ENCODE measurements at regions not wholly inside any gene's neighbourhood (a gene's known extent, or its start where the extent isn't known, plus 50 kb on each side); places are given as distances from the start of the nearest gene placed in this dataset.

GRCh38 chr15:66629817-66630576 is 64.2 kb upstream of the LCTL start:
- in situ Hi-C loops (cut with MboI; ENCODE audit: low pct_unique_long_range_greater_than_20kb, low sequenced_read_pairs, unreplicated experiment) = no loop called here
- TF ChIP-seq CTCF (IDR thresholded peaks at IDR 0.05; ENCODE audit: extremely low read depth, insufficient read depth, missing control alignments) = no peak

GRCh38 chr15:66630801-66631351 is 65.1 kb upstream of the LCTL start:
- in situ Hi-C loops (cut with MboI; ENCODE audit: low pct_unique_long_range_greater_than_20kb, low sequenced_read_pairs, unreplicated experiment) = no loop called here
- no peak for TF ChIP-seq CTCF (IDR thresholded peaks at IDR 0.05; ENCODE audit: extremely low read depth, insufficient read depth, missing control alignments)
- DNase-seq (ENCODE audit: low spot score) = no peak

More at GRCh38 chr15:66629817-66630576, 64.2 kb upstream of the LCTL start:
- DNase-seq (ENCODE audit: low spot score) = no peak

GRCh38 chr15:66631616-66632263 is 65.9 kb upstream of the LCTL start:
- in situ Hi-C loops (cut with MboI; ENCODE audit: low pct_unique_long_range_greater_than_20kb, low sequenced_read_pairs, unreplicated experiment) = no loop called here
- DNase-seq (ENCODE audit: low spot score) = no peak
- no peak for TF ChIP-seq CTCF (IDR thresholded peaks at IDR 0.05; ENCODE audit: extremely low read depth, insufficient read depth, missing control alignments)

GRCh38 chr15:66633041-66633937 is 67.5 kb upstream of the LCTL start:
- in situ Hi-C loops (cut with MboI; ENCODE audit: low pct_unique_long_range_greater_than_20kb, low sequenced_read_pairs, unreplicated experiment) = no loop called here
- no peak for TF ChIP-seq CTCF (IDR thresholded peaks at IDR 0.05; ENCODE audit: extremely low read depth, insufficient read depth, missing control alignments)

GRCh38 chr15:66633938-66634250 is 68.1 kb upstream of the LCTL start:
- in situ Hi-C loops (cut with MboI; ENCODE audit: low pct_unique_long_range_greater_than_20kb, low sequenced_read_pairs, unreplicated experiment) = no loop called here
- TF ChIP-seq CTCF (IDR thresholded peaks at IDR 0.05; ENCODE audit: extremely low read depth, insufficient read depth, missing control alignments) = no peak
- no peak for DNase-seq (ENCODE audit: low spot score)

More at GRCh38 chr15:66633041-66633937, 67.5 kb upstream of the LCTL start:
- DNase-seq (ENCODE audit: low spot score) = no peak

GRCh38 chr15:66634540-66634939 is 67.5 kb upstream of the SMAD6 start:
- no peak for DNase-seq (ENCODE audit: low spot score)
- in situ Hi-C loops (cut with MboI; ENCODE audit: low pct_unique_long_range_greater_than_20kb, low sequenced_read_pairs, unreplicated experiment) = no loop called here

More at GRCh38 chr15:66634540-66634939, 67.5 kb upstream of the SMAD6 start:
- TF ChIP-seq CTCF (IDR thresholded peaks at IDR 0.05; ENCODE audit: extremely low read depth, insufficient read depth, missing control alignments) = no peak
